NCI-H2081 treated with DMSO at 0.1 percent for 48 hours (cell line): ENCODE measurements at regions not wholly inside any gene's neighbourhood (a gene's known extent, or its start where the extent isn't known, plus 50 kb on each side); places are given as distances from the start of the nearest gene placed in this dataset.
"Not testable (repeated sequence)": the region's sequence is repeated elsewhere in the genome, so short reads cannot be mapped to it uniquely, and the experiment has no call there.

Experiments used
- DNase-seq: peaks from one replicate; lab custom pipeline; 2025; lab: John Stamatoyannopoulos, UW

- DNase-seq, result no peak
Measured at GRCh38 chr13:80716610-80717081, 375.7 kb upstream of the SPRY2 start.

- DNase-seq, result no peak
Measured at GRCh38 chr13:80712026-80712425, 371.1 kb upstream of the SPRY2 start.

- DNase-seq, result no peak
Measured at GRCh38 chr13:80708791-80709190, 367.9 kb upstream of the SPRY2 start.

- DNase-seq, result no peak
Measured at GRCh38 chr13:80707000-80707983, 366.4 kb upstream of the SPRY2 start.

GRCh38 chr13:80706164-80706471 is 365.2 kb upstream of the SPRY2 start:
- no peak for DNase-seq

GRCh38 chr13:80705371-80706163 is 364.6 kb upstream of the SPRY2 start:
- no peak for DNase-seq

GRCh38 chr13:80704369-80704768 is 363.4 kb upstream of the SPRY2 start:
- no peak for DNase-seq

- DNase-seq, result no peak
Measured at GRCh38 chr13:80695841-80696240, 354.9 kb upstream of the SPRY2 start.

GRCh38 chr13:80691814-80692213 is 350.9 kb upstream of the SPRY2 start:
- not testable (repeated sequence) for DNase-seq

GRCh38 chr13:80690208-80690607 is 349.3 kb upstream of the SPRY2 start:
- DNase-seq, result no peak

- no peak for DNase-seq
Measured at GRCh38 chr13:80688593-80688992, 347.7 kb upstream of the SPRY2 start.

- DNase-seq, result no peak
Measured at GRCh38 chr13:80685942-80686341, 345.0 kb upstream of the SPRY2 start.

GRCh38 chr13:80684217-80684991 is 343.5 kb upstream of the SPRY2 start:
- DNase-seq, result no peak

- DNase-seq, result no peak
Measured at GRCh38 chr13:80680786-80681366, 339.9 kb upstream of the SPRY2 start.

GRCh38 chr13:80679423-80679822 is 338.5 kb upstream of the SPRY2 start:
- DNase-seq, result no peak

- no peak for DNase-seq
Measured at GRCh38 chr13:80677227-80677626, 336.3 kb upstream of the SPRY2 start.

GRCh38 chr13:80675442-80675841 is 334.5 kb upstream of the SPRY2 start:
- DNase-seq, result not testable (repeated sequence)

- DNase-seq, result no peak
Measured at GRCh38 chr13:80671773-80672172, 330.8 kb upstream of the SPRY2 start.

GRCh38 chr13:80669112-80669511 is 328.2 kb upstream of the SPRY2 start:
- DNase-seq, result no peak

GRCh38 chr13:80668452-80668851 is 327.5 kb upstream of the SPRY2 start:
- DNase-seq, result no peak

- no peak for DNase-seq
Measured at GRCh38 chr13:80666782-80667552, 326.0 kb upstream of the SPRY2 start.
